ENCODE measurements at regions not wholly inside any gene's neighbourhood (a gene's known extent, or its start where the extent isn't known, plus 50 kb on each side); places are given as distances from the start of the nearest gene placed in this dataset.

GRCh38 chr2:114368705-114369104 lies 73.7 kb upstream of the DPP10 start:
- no peak for TF ChIP-seq REST (IDR thresholded peaks at IDR 0.05; ENCODE audit: insufficient replicate concordance, low read depth)
- TF ChIP-seq POLR2AphosphoS5 (IDR thresholded peaks at IDR 0.05; ENCODE audit: low read depth), result no peak
